ENCODE measurements at regions not wholly inside any gene's neighbourhood (a gene's known extent, or its start where the extent isn't known, plus 50 kb on each side); places are given as distances from the start of the nearest gene placed in this dataset.
"Not testable (repeated sequence)": the region's sequence is repeated elsewhere in the genome, so short reads cannot be mapped to it uniquely, and the experiment has no call there.

DNA sequence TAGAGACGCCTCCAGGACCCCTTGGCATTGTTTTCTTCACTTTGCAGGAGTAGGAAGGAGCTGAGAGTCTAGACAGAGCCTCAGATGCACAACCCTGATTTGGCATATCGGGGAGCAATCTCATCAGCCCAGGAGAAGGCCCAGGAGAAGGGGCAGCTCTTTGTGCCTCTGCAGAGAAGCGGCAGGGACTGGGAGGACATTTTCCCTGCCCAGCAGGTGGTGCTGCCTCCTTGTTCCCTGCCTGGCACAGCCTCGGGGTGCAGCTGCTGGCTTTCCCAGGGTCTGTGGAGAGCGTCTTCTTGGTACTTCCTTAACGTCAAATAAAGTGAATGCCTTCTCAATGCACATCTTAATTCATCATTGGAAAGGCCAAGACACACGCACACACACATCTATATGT is 419.5 kb downstream of the TMEM121 start:
- no peaks in the 10 kb centered on the region for H3K4me1 ChIP-seq
- peaks cover 0 to 35% of the 10 kb centered on the region in 2 donors for H3K27me3 ChIP-seq
- no peaks in the 10 kb centered on the region for H3K36me3 ChIP-seq
- H3K27ac ChIP-seq: no peak overlapping the region
- DNase-seq (no peak), ATAC-seq (peak; percentile 41)
- TF ChIP-seq, protein P1, sequence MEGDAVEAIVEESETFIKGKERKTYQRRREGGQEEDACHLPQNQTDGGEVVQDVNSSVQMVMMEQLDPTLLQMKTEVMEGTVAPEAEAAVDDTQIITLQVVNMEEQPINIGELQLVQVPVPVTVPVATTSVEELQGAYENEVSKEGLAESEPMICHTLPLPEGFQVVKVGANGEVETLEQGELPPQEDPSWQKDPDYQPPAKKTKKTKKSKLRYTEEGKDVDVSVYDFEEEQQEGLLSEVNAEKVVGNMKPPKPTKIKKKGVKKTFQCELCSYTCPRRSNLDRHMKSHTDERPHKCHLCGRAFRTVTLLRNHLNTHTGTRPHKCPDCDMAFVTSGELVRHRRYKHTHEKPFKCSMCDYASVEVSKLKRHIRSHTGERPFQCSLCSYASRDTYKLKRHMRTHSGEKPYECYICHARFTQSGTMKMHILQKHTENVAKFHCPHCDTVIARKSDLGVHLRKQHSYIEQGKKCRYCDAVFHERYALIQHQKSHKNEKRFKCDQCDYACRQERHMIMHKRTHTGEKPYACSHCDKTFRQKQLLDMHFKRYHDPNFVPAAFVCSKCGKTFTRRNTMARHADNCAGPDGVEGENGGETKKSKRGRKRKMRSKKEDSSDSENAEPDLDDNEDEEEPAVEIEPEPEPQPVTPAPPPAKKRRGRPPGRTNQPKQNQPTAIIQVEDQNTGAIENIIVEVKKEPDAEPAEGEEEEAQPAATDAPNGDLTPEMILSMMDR (IDR thresholded peaks at IDR 0.05): no peak
- intact Hi-C loops (cut with DNase I): no loop called here
- H3K9me3 ChIP-seq: no peaks in the 10 kb centered on the region
- no peak overlapping the region for H3K4me3 ChIP-seq

DNA sequence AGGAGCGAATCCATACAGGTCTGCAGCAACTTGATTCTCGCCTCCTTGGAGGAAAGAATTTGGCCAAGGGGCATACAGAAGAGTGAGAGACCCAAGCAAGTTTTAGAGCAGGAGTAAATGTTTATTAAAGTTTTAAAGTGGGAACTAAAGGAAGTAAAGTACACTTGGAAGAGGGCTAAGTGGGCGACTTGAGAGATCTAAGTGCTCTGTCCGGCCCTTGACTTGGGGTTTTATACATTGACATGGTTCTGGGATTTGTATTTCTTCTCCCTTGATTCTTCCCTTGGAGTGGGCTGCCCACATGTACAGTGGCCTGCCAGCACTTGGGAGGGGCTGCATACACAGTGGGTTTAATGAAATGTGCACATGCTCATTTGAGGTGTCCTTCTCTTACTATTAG is 421.2 kb downstream of the TMEM121 start:
- Histone ChIP-seq H3K4me1 (no peaks in the 10 kb centered on the region), H3K36me3 (no peaks in the 10 kb centered on the region), H3K27me3 (peaks cover 0 to 39% of the 10 kb centered on the region in 2 donors), H3K27ac (no peak overlapping the region), H3K9me3 (no peaks in the 10 kb centered on the region), H3K4me3 (no peak overlapping the region)
- no peak for DNase-seq
- peak; percentile 62 for ATAC-seq
- TF ChIP-seq, protein P1 (IDR thresholded peaks at IDR 0.05): no peak
- intact Hi-C loops (cut with DNase I): no loop called here

DNA sequence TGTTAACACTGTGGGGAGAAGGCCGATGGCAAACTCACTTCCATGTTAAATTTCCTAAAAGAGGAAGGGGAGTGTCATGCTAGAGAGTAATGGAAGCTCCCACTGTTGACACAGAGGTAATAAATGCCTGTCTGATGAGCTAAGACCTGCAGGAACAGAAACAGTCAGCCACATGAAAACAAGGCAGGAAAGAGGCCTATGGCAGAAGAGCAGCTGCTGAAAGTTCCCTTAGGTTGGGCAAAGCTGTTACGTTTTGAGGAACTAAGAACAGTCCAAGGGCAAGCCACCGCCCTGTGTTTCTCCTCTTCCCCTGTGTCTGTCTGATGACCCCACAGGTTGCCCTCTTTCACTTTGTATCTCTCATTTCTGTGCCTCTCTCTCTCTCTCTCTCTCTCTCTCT is 422.6 kb downstream of the TMEM121 start:
- DNase-seq; H3K36me3 ChIP-seq; H3K9me3 ChIP-seq; H3K4me3 ChIP-seq; H3K27ac ChIP-seq; H3K4me1 ChIP-seq; intact Hi-C loops (cut with DNase I): not testable (repeated sequence)
- peak; percentile 38 for ATAC-seq
- peaks cover 0 to 51% of the 10 kb centered on the region in 2 donors for H3K27me3 ChIP-seq

DNA sequence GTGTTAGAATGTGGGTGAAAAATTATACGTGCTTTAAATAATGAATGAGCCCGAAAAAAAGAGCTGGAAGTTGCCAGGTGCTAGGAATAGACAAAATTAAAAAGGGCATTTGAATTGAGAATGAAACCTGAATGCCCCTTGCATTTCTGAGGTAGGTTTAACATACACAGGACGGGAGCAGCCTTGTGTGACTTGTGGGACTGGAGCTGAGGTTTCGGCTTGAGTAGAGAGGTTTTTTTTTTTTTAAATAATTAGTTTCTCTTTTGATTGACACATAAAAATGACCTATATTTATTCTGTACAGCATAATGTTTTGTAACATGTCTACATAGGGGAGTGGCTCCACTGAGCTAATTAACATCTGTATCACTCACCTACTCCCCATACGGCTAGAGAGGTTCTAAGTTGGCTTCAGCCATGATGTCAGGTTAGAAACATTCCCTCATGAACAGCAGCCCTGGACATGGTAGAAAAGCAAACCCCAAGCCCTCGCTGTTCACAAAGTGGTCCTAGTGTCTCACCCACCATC is 424.0 kb downstream of the TMEM121 start:
- H3K27ac ChIP-seq; H3K4me3 ChIP-seq; H3K36me3 ChIP-seq; H3K9me3 ChIP-seq; intact Hi-C loops (cut with DNase I); H3K4me1 ChIP-seq; DNase-seq; ATAC-seq: not testable (repeated sequence)
- H3K27me3 ChIP-seq: peaks cover 0 to 50% of the 10 kb centered on the region in 2 donors

DNA sequence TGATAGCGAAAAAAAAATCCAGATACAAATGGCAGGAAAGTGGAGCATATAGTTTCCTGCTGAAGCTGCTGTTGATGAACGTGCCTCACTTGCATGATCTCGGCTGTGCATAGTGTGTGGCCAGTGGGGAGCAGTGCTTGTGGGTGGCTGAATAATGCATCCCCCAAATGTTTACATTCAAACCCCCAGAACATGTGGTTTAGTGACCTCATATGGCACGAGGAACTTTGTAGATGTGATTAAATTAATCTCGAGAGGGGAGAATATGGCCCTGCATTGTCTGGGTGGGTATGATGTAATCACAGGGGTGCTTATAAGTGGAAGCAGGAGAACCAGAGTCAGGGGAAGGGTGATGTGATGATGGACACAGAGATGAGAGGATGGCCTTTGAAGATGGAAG is 425.0 kb downstream of the TMEM121 start:
- ATAC-seq: no peak
- no peak overlapping the region for H3K27ac ChIP-seq
- intact Hi-C loops (cut with DNase I): no loop called here
- TF ChIP-seq, protein P1 (IDR thresholded peaks at IDR 0.05): no peak
- H3K36me3 ChIP-seq: no peaks in the 10 kb centered on the region
- peaks cover 0 to 40% of the 10 kb centered on the region in 2 donors for H3K27me3 ChIP-seq
- no peak overlapping the region for H3K4me3 ChIP-seq
- DNase-seq: no peak
- no peaks in the 10 kb centered on the region for H3K4me1 ChIP-seq
- peaks cover 0 to 3% of the 10 kb centered on the region in 2 donors for H3K9me3 ChIP-seq

DNA sequence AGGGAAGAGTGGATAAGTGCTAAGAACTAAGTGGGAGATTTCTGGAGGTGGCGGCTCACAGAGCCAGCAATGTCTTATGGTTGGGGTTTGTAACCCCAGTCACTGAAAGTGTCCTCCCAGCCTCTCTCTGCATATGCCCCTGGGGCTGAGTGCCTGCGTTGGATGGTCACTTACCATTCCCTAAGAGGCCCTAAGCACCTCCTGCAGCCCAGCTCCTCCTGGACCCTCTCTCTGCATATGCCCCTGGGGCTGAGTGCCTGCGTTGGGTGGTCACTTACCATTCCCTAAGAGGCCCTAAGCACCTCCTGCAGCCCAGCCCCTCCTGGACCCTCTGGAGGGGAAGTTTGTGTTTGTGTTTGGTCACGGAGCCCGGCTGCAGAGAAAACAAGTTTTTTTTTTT is 425.8 kb downstream of the TMEM121 start:
- Histone ChIP-seq H3K27me3 (peaks cover 0 to 36% of the 10 kb centered on the region in 2 donors), H3K9me3 (peaks cover 0 to 3% of the 10 kb centered on the region in 2 donors), H3K4me3 (no peak overlapping the region), H3K36me3 (no peaks in the 10 kb centered on the region), H3K27ac (no peak overlapping the region), H3K4me1 (no peaks in the 10 kb centered on the region)
- TF ChIP-seq, protein P1 (IDR thresholded peaks at IDR 0.05): no peak
- intact Hi-C loops (cut with DNase I): no loop called here
- ATAC-seq: no peak
- no peak for DNase-seq

All from left lung (tissue), 4 donors.